ENCODE measurements at regions not wholly inside any gene's neighbourhood (a gene's known extent, or its start where the extent isn't known, plus 50 kb on each side); places are given as distances from the start of the nearest gene placed in this dataset.
A peak's percentile ranks its signal among the peaks of the same experiment; 100 is the strongest.
"Not testable (repeated sequence)": the region's sequence is repeated elsewhere in the genome, so short reads cannot be mapped to it uniquely, and the experiment has no call there.

GRCh38 chr10:27372095-27372494 lies 131.5 kb upstream of the ACBD5 start:
- 94% methylated on average over 5 of the region's 5 CpGs for WGBS
- no peaks in the 10 kb centered on the region for H3K36me3 ChIP-seq (ENCODE audit: control insufficient read depth in 4 of 4, insufficient read depth in 3 of 4, low read depth in 1 of 4, low read length in 3 of 4)

GRCh38 chr10:27371375-27371774 lies 130.8 kb upstream of the ACBD5 start:
- 93% methylated on average over 5 of the region's 5 CpGs for WGBS
- H3K36me3 ChIP-seq (ENCODE audit: control insufficient read depth in 4 of 4, insufficient read depth in 3 of 4, low read depth in 1 of 4, low read length in 3 of 4); H3K27ac ChIP-seq (ENCODE audit: low read depth in 1 of 2, low read length in 2 of 2); H3K4me1 ChIP-seq (ENCODE audit: control insufficient read depth in 4 of 4, insufficient read depth in 4 of 4, low read length in 3 of 4); H3K27me3 ChIP-seq (ENCODE audit: control insufficient read depth in 4 of 4, insufficient read depth in 4 of 4, low read length in 3 of 4); H3K4me3 ChIP-seq (ENCODE audit: low read depth in 1 of 3, low read length in 3 of 3); DNase-seq (ENCODE audit: low spot score); H3K9me3 ChIP-seq (ENCODE audit: control insufficient read depth in 4 of 4, low read length in 3 of 4); H3K9ac ChIP-seq (ENCODE audit: low read depth in 1 of 2, low read length in 2 of 2): not testable (repeated sequence)

More at GRCh38 chr10:27372095-27372494, 131.5 kb upstream of the ACBD5 start:
- no peak overlapping the region for H3K9ac ChIP-seq (ENCODE audit: low read depth in 1 of 2, low read length in 2 of 2)
- H3K9me3 ChIP-seq (ENCODE audit: control insufficient read depth in 4 of 4, low read length in 3 of 4) = no peaks in the 10 kb centered on the region
- DNase-seq (ENCODE audit: low spot score) = no peak
- H3K27me3 ChIP-seq (ENCODE audit: control insufficient read depth in 4 of 4, insufficient read depth in 4 of 4, low read length in 3 of 4) = no peaks in the 10 kb centered on the region
- TF ChIP-seq RXRA (IDR thresholded peaks at IDR 0.05) (no peak), REST (IDR thresholded peaks at IDR 0.05) (no peak), RAD21 (IDR thresholded peaks at IDR 0.05) (no peak), ZBTB33 (IDR thresholded peaks at IDR 0.05) (no peak), FOXA1 (IDR thresholded peaks at IDR 0.05) (no peak), HNF4A (conservative IDR thresholded peaks at IDR 0.05) (no peak), JUND (IDR thresholded peaks at IDR 0.05) (no peak), GABPA (IDR thresholded peaks at IDR 0.05 in 1 of 2, conservative IDR thresholded peaks at IDR 0.05 in 1 of 2) (no peak), HNF4G (IDR thresholded peaks at IDR 0.05) (no peak), TAF1 (conservative IDR thresholded peaks at IDR 0.05) (no peak), ATF3 (IDR thresholded peaks at IDR 0.05) (no peak), NR2F2 (IDR thresholded peaks at IDR 0.05) (no peak), EGR1 (IDR thresholded peaks at IDR 0.05; ENCODE audit: low read depth in 2 of 2) (no peak), FOXA2 (IDR thresholded peaks at IDR 0.05) (no peak)
- no peak overlapping the region for H3K27ac ChIP-seq (ENCODE audit: low read depth in 1 of 2, low read length in 2 of 2)
- H3K4me3 ChIP-seq (ENCODE audit: low read depth in 1 of 3, low read length in 3 of 3) = no peak overlapping the region
- H3K4me1 ChIP-seq (ENCODE audit: control insufficient read depth in 4 of 4, insufficient read depth in 4 of 4, low read length in 3 of 4) = no peaks in the 10 kb centered on the region

GRCh38 chr10:27369880-27370279 lies 129.3 kb upstream of the ACBD5 start:
- Histone ChIP-seq H3K36me3 (ENCODE audit: control insufficient read depth in 4 of 4, insufficient read depth in 3 of 4, low read depth in 1 of 4, low read length in 3 of 4) (no peaks in the 10 kb centered on the region), H3K9ac (ENCODE audit: low read depth in 1 of 2, low read length in 2 of 2) (no peak overlapping the region), H3K4me3 (ENCODE audit: low read depth in 1 of 3, low read length in 3 of 3) (no peak overlapping the region), H3K9me3 (ENCODE audit: control insufficient read depth in 4 of 4, low read length in 3 of 4) (no peaks in the 10 kb centered on the region), H3K4me1 (ENCODE audit: control insufficient read depth in 4 of 4, insufficient read depth in 4 of 4, low read length in 3 of 4) (no peaks in the 10 kb centered on the region), H3K27me3 (ENCODE audit: control insufficient read depth in 4 of 4, insufficient read depth in 4 of 4, low read length in 3 of 4) (no peaks in the 10 kb centered on the region), H3K27ac (ENCODE audit: low read depth in 1 of 2, low read length in 2 of 2) (no peak overlapping the region)
- no peak for DNase-seq (ENCODE audit: low spot score)
- WGBS = 88% methylated on average over 3 of the region's 3 CpGs
- no peak for TF ChIP-seq RXRA (IDR thresholded peaks at IDR 0.05)
- peak; percentile 38 to 51 for TF ChIP-seq RAD21 (IDR thresholded peaks at IDR 0.05)

All from liver (tissue), 7 donors.